ENCODE measurements at regions not wholly inside any gene's neighbourhood (a gene's known extent, or its start where the extent isn't known, plus 50 kb on each side); places are given as distances from the start of the nearest gene placed in this dataset.
"Not testable (repeated sequence)": the region's sequence is repeated elsewhere in the genome, so short reads cannot be mapped to it uniquely, and the experiment has no call there.

DNA sequence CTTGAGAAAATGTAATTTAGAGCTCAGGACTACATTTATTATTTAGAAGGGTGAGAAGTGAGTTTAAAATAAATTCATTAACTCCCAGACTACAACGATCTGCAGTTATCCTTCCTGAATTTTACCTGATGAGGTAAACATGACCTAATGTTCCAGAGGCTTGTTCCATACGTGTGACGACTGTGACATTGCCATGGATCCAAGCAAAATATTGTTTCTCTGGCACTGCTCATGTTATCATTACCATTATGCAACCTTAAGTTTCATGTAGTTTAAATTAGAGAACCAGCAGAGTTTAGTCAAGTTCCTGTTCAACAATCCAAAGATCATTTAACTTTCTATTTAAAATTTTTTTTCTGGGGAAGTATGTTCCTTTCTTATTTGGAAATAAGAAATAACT is 279.6 kb downstream of the KLF5 start:
- DNase-seq (ENCODE audit: low read depth), result no peak

DNA sequence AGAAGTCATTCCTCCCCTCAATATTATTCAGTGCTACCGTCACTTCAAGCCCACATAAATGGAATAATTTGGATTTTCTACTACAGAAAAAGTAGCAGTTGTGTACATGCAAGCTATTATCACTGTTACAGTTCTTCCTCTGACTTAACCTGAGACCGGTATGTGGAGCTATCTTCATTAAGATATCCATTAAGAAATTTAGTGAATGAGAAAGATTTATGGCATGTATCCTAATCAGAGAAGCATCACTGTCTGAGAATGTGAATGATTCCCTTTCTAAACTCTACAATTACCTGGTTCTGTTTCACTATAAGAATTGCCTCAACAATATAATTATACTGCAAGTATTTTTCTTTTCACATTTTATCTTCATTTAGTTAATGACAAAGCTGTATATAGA is 278.7 kb downstream of the KLF5 start:
- no peak for DNase-seq (ENCODE audit: low read depth)

DNA sequence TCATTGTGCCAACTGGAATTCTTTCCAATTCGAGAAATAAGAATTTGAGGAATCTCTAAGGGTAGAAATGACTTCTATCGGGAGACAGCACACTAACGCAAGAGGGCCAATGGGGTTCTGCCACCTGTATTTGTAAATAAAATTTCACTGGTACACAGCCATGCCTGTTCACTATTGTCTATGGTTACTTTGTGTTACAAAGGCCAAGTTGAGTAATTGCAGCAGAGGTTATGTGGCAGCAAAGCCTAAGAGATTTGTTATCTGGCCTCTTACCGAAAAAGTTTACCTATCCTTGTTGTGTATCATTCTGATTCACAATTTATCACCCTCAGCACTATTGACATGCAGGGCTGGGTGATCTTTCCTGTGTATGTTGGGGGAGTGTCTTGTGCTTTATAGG is 278.0 kb downstream of the KLF5 start:
- DNase-seq (ENCODE audit: low read depth), result no peak

DNA sequence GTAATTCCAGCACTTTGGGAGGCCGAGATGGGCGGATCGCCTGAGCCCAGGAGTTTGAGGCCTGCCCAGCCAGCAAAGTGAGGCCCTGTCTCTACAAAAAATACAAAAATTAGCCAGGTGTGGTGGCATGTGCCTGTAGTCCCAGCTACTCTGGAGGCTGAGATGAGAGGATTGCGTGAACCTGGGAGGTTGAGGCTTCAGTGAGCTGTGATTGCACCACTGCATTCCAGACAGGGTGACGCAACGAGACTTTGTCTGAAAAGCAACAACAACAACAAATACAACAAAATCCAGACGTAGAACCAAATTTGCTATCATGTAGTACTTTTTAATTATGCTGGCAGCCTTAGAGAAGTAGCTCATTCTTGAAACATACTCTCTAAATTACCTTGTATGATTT is 277.1 kb downstream of the KLF5 start:
- DNase-seq (ENCODE audit: low read depth), result no peak

DNA sequence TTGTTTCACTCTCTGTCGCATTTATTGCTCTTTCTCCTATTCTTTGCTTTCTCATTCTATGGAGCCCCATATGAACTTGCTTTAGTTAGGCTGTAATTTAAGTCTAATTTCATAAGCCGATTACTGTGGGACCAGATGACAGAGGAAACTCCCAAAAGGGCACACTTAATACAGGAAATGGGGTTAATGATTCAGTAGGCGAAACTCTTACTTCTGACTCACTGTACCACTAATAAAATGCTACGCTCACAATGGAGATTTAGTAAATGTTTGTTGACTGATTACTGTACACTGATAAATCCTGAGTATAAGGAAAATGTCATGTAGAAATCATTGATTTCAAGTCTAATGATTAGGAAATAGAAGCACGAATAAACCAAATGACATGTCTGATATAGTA is 276.4 kb downstream of the KLF5 start:
- DNase-seq (ENCODE audit: low read depth), result no peak

DNA sequence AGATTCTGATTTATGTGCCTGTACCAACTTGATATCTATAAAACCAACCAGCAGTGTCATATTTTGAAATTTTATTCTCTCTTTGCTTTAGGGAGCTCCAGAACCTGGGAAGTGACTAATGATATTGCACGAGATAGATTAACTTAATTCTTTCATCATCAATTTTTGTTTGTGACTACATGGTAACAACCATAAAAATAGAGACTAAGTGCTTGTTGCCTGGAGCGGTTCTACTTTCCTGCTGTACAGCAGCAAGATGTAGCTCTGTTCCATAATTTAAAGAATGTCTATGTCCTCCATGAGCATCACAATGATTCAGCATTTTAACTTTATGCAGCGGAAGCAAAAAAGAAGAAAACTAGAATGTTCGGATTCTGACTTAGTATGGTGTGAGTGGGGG is 275.6 kb downstream of the KLF5 start:
- no peak for DNase-seq (ENCODE audit: low read depth)

DNA sequence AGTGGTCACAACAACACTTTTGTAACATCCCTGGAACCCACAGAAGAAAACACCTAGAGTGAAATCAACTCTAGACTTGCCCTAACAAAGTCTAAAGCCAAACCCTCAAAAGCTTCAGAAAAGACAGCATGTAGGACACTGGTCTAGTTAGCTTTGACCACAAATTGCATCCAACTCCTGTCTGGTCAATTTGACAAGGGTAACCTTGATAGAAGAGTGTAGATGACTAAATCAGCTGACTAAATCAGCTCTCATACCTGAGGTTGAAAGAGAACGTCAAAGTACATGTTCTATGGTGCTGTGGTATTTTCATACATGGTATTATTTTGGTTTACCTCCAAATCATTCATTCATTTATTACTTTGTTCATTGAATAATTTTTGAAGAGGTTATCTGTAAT is 272.8 kb downstream of the KLF5 start:
- DNase-seq (ENCODE audit: low read depth), result no peak

DNA sequence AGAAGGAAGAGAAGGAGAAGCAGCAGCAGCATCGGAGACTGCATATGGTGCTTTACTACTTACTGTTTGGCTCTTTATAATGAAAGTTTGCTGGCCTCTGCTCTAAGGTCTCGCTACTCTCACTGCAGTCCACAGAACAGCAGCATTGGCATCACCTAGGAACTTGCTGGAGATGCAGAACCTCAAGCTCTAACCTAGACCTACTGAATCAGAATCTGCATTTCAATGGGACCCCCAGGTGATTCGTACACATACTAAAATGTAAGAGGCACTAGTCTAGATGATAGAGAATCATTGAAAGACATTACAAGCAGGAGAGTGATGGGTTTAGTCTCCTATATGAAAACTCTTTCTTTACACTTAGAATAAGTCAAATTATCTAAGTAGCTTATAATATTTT is 270.6 kb downstream of the KLF5 start:
- DNase-seq (ENCODE audit: low read depth), result no peak

DNA sequence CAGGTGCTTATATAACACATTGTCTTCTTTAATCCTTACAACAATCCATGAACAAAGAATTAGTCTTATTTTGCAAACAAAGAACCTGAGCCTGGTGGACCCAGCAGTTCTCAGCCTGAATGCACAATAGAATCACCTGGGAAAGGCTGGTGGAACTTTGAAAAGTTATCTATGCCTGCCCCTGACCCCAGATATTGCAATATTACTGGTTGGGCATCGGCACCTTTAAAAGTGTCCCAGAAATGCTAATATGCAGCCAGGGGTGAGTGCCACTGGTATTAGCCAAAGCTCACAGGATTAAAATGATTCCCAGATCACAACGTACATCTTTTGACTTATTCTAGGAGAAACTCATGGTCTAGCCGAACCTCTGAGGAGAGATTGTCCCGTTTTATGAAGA is 268.8 kb downstream of the KLF5 start:
- no peak for DNase-seq (ENCODE audit: low read depth)

DNA sequence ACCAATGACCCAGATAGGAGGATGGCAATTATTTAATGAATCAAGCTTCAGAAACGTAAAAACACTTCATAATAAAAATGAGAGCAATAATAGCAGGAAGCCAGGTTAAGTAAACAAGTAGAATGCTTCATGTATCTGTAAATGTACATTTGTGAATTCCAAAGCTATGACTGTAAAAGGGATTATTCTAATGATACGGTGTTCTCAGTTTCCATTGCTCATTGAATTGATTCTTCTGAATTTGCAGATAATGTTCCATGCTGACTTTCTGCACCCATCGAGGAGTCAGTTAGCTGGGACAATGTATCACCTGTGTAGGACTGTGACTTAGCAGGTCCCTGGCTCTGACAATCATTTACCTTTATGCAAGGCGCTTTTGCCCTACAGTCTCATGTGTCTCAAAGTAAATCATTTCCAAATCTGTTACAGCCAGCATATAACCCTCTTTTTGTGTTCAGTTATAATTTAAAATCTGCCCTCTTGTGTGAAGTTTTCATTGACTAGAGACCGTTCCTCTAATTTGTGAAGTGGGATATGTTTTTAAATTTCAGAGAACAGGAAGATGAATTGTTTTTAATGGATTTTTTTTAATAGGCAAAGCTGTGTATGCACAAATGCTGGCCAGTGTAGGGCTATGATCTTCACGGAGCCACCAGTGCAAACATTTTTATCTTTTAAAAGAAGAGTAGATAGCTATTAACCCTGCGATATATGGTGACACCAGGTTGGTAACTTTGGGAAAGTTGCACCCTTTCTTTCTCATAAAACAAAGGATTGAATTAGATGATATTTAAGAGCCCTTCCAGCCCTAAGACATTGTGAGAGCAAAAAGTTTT is 267.1 kb downstream of the KLF5 start:
- no peak for DNase-seq (ENCODE audit: low read depth)

DNA sequence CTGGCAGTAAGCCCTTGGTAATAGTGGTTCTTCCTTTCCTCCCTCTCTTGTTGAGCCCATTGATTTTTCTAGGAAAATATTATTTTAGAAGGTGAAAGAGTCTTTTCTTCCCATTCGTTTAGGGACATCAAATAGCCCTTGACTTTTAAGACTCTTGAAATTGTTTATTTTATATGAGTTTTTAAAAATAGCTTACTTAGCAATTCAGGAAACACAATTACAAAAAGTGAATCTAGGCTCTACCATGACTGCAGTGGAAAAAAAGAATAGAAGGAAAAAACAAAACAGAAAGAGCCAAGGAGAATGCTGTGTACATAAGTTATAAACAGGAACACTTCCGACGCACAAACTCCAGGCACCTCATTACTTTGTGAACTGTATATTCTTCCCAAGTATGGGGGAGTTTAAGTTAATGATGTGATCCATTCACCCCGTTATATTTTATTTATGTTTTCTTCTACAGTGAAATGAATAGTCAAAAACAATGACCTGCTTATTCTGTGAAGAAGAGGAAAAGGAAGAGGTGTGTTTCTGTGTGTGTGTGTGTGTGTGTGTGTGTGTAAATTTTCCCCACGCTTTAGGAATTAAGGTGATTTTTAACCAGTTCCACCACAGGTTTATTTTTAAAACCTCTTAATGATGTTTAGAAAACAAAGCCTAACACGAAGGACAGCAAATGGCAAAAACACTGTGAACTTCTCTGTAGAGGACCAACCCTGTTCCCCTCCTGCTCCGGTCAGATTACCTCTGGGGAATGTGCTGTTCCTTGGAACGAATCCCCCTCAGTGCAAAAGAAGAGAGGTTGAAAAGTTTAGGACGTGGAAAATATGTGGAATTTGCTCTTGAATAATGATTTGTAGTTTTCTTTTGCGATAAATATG is 266.3 kb downstream of the KLF5 start:
- DNase-seq (ENCODE audit: low read depth), result no peak

DNA sequence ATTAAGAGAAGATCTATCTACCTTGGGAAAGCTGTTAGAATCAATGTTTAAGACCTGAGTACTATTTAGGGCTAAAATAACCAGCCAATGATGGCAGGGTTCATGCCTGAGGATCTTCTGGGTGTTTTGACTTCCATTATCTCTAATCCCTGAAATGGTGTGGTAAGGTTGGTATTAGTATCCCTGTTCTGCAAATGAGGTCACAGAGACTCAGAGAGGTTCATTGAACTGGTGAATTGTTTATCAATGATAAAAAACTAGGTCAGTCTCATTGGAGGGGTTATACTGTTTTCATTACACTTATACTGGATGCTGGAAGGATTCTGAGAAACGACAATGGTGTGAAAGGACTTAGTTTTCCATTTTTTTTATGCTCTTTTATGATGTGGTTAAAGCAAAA is 264.8 kb downstream of the KLF5 start:
- no peak for DNase-seq (ENCODE audit: low read depth)

DNA sequence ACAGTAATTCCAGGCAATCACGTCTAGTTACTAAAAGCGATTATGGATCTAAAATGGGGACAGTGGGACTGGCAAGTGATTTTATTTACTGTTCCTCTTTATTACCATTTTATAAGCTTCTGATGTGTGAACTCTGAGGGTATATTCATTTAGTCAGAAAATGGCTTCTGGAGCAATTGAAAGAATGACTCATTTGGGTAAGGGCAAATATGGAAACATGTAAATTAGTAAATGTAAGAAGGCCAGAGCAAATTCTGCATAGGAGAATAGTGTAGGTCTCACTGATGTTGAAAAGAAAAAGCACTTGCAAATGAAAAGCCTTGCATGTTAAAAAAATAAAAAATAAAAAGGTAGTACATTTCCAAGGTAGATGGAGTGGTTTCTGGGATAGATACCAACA is 262.2 kb downstream of the KLF5 start:
- DNase-seq (ENCODE audit: low read depth), result no peak

DNA sequence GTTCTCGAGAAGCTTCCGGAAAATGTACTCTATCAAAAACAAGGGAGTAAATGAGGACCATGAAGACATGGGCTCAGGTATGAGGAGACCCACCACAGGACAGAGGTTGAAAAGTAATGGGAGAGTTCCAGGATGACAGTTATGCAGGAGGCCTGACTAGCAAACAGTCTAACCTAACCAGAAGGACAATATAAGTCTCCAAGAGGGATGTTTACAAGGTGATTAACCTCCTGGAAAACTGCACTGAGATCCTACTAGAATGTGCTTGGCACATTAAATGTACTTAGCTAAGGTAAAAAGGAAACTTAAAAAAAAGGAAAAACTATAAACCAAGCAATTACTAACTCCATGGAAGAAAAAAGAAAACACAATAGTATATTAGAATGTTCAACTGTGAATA is 258.3 kb downstream of the KLF5 start:
- no peak for DNase-seq (ENCODE audit: low read depth)

DNA sequence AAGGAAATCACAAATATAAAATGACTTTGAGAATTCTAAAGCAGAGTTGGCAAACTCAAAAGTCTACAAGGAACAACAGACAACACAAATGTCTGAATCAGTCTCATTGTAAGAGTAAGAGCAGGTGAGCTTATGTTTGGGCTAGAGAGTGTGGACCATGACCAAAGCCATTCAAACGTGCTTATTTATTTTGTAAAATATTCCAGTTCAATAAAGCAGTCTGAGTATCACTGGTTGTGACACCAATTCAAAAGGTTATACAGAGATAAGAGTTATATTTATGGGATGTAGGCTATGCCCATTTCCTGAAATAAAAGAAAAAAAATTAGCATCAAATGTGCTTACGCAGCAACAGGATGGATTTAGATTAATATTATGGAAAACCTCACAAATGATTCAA is 251.6 kb downstream of the KLF5 start:
- no peak for DNase-seq (ENCODE audit: low read depth)

DNA sequence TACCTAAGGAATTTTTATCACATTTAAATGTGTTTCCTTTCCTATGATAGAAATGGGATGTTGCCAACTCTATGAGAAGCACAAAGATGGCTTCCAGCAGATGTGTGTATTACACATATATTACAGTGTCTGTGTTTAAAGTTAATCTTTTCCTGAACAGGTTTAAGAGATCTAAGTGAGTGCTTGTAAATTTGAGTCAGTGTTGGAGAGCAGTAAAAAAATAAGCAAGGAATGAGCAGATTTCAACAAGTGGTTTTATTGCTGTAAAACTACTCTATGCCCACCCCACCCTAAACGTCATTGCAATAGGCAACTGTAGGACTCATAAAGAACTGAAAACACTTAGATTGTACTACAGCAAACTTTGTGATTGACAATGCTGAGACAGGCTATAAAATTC is 248.7 kb downstream of the KLF5 start:
- DNase-seq (ENCODE audit: low read depth), result no peak

DNA sequence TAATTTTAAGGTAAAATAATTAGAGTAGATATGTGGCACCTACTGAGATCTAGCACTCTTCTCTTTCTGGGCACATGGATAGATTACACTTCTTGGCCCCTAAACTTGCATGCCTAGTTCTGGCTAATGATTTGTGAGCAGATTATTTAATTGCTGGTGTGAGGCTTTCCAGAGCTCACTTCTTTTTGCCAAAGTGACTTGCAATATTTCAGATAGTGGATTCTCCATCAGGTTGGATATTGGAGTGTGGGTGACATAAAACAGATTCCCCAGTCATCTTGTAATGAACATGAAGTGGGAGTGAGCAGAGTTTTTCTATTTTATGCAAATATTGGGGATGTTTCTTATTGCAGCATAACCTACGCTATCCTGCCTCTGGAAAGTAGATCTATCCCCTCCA is 247.9 kb downstream of the KLF5 start:
- DNase-seq (ENCODE audit: low read depth), result no peak

DNA sequence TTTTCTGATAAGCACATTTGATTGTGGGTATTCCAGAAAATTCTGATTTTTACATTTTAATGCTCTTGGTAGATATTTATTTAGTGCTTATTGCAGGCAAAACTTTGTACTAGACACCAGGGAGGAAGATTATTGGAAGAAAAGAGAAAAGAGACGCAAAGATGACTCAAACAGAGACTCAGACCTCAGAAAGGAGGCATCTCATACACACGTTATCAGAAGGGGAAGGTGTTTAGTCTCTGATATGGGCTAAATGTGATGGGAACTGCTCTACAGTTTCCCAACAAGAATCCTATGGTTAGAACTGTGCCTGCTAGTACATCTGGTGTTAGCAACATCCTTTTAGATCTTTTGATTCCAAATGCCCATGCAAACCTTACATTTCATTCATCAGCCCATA is 245.6 kb downstream of the KLF5 start:
- DNase-seq (ENCODE audit: low read depth), result no peak

DNA sequence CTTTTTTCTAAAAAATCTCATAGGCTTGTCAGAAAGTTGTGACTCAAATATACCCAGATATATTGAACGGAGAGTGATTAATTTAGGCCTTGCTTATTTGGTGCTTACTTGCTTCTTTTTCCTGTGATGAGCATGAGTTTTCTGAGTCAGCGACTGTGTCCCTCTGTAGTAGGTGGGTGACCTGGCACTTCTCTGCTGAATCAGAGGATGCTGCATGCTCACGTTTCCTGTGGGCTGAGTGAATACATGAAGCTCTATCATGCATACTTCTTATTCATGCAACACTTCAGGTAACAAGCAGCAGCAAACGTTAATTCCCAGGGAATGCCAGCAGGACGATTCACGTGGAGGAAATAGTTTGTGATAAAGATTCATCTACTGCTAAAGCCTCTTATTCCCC is 245.0 kb downstream of the KLF5 start:
- DNase-seq (ENCODE audit: low read depth), result no peak

DNA sequence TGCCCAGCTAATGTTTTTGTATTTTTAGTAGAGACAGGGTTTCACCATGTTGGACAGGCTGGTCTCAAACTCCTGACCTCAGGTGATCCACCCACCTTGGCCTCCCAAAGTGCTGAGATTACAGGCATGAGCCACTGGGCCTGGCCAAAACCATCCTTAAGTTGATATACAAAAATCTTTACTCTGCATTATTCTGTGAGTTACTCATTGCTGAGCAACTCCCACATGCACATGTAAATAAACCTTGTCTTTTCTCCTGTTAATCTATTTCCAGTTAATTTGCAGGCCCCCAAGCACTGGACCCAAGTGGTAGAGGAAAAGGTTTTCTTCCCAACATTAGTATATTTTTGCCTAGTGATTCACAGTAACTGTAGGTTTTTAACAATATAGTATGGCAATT is 242.8 kb downstream of the KLF5 start:
- not testable (repeated sequence) for DNase-seq (ENCODE audit: low read depth)

DNA sequence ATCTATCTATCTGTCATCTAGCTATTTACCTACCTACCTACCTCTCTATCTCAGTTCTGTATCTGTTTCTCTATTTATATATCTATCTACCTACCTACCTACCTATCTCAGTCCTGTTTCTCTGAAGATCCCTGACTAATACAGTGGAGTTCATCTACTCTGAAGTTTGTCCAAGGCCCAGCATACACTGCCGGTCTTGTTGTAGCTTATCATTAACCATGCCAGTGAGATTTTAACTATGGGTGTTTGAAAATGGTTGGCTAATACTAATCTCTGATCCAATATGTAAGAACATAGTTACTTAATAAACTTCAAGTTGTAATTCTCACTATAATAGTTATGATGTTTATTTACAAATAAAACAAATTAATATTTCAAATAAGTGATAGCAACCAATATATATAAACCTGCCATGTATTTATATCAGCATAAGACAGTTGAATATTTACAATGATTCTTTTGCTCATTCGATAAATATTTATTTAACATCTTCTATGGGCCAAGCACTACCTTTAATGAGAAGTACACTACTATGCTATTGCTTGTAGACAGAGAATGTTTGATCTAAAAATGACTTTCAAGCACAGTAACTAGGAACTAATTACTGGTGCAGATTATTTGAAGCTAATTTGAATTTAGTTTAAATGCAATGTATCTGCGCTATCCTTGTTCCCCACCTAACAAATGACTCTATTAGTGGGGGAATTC is 242.1 kb downstream of the KLF5 start:
- no peak for DNase-seq (ENCODE audit: low read depth)

DNA sequence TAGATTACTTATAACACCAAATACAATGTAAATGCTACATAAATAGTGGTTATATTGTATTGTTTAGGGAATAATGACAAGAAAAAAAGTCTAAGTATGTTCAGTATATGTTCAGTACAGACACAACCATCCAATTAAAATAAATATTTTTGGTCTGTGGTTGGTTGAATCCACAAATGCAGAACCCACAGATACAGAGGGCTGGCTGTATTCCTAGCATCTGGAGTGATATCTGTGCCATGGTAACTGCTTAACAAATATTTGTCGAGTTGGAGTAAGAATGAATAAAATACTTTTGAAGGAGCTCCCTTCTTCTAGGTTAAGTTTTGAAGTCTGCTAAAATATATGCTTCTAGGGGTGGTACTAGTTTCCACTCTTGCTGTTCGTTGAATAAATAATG is 241.0 kb downstream of the KLF5 start:
- DNase-seq (ENCODE audit: low read depth), result no peak

Data from CMK (cell line).